Heart right ventricle (tissue), 16 donors: ENCODE measurements at regions not wholly inside any gene's neighbourhood (a gene's known extent, or its start where the extent isn't known, plus 50 kb on each side); places are given as distances from the start of the nearest gene placed in this dataset.

Experiments
- ATAC-seq, 8 donors: fragments of 200-7000 bp; cut with Tn5 transposase; one replicate each; pipeline ENCODE4 v1.9.1; 2020; ENCODE audit warnings: mild to moderate bottlenecking in 8 of 8, moderate library complexity in 8 of 8, moderate number of reproducible peaks in 1 of 8
- DNase-seq, 2 donors: peaks; one replicate each; pipeline ENCODE4 v3.0.0-alpha.2; 2020
- H3K27ac ChIP-seq, 10 donors: fragments of 200-600 bp; sonication (generic) in 2 of 10; one replicate each; pipeline versions ENCODE4 v1.5.0 to v1.8.0; 2020 to 2022; ENCODE audit warnings: mild to moderate bottlenecking in 3 of 10
- H3K27me3 ChIP-seq, 7 donors: fragments of 200-600 bp; one replicate each; pipeline ENCODE4 v1.8.0; 2021 to 2022; ENCODE audit warnings: mild to moderate bottlenecking in 2 of 7
- H3K36me3 ChIP-seq, 9 donors: fragments of 200-600 bp; sonication (generic) in 1 of 9; one replicate each; pipeline versions ENCODE4 v1.5.0 to v1.8.0; 2020 to 2022; ENCODE audit warnings: mild to moderate bottlenecking in 2 of 9
- H3K4me1 ChIP-seq, 9 donors: fragments of 200-600 bp; sonication (generic) in 1 of 9; one replicate each; pipeline versions ENCODE4 v1.5.0 to v1.8.0; 2020 to 2022; ENCODE audit warnings: mild to moderate bottlenecking in 4 of 9
- H3K4me3 ChIP-seq, 10 donors: fragments of 200-600 bp; sonication (generic) in 2 of 10; one replicate each; pipeline versions ENCODE4 v1.5.0 to v1.8.0; 2020 to 2022; ENCODE audit warnings: mild to moderate bottlenecking in 7 of 10, moderate library complexity in 2 of 10
- H3K9me3 ChIP-seq, 11 donors: fragments of 200-600 bp in 10 of 11; sonication (generic) in 2 of 11; one replicate each; pipeline versions ENCODE4 v1.5.0 to v1.8.0; 2013 to 2022; ENCODE audit warnings: mild to moderate bottlenecking in 2 of 11, control low read depth in 1 of 11, moderate library complexity in 1 of 11
- CTCF ChIP-seq, 9 donors: fragments of 200-600 bp; sonication (generic) in 2 of 9; IDR thresholded peaks; one replicate each; pipeline versions ENCODE4 v1.5.0 to v1.8.0; 2021 to 2022; ENCODE audit warnings: antibody characterized with exemption in 9 of 9, mild to moderate bottlenecking in 5 of 9, moderate library complexity in 1 of 9
- WGBS, 2 donors: extraction: QIAGEN DNeasy Blood & Tissue Kit; methylation state at CpG; one replicate each; pipeline ENCODE4 v1.1.7; 2013; ENCODE audit warnings: inconsistent platforms in 1 of 2; 5-methylcytosine and 5-hydroxymethylcytosine counted together
- intact Hi-C, 10 donors: fragments of 100-400 bp; cut with DNase I; formaldehyde crosslinking; loops; one replicate each; pipeline versions ENCODE4 v1.11.1 to v1.14.2; 2022
- donor health status: Arrhythmogenic right ventricular cardiomyopathy.
- donor health status: ischemic (EF 13 %, LVEDD 7.1; RV severe dilation, severe dysfunction).
- donor health status: healthy with polysubstance abuse.
- donor health status: DM: no; HTN: yes; CAD: no.
- donor health status: DM: no; HTN: no; CAD: no.
- donor health status: ischemic (EF 25% LVEDD 6.9; RV normal size, moderate dysfunction).
- donor health status: ischemic (EF 25% LVEDD 5.7; RV mildly dilated, moderate dysfunction).
- donor health status: healthy.
- donor health status: DM: yes; HTN: yes; CAD: no.
- donor health status: Ischemic cardiomyopathy.
- donor health status: ischemic (EF 35%, LVEDD 5.7; RV mildly dilated, moderate dysfunction).
- donor health status: nonischemic (EF 11% LVEDD 7.7; RV severe dilation, severe dysfunction).
- donor health status: DM: yes; HTN: yes; CAD: no.
- donor health status: PGD.
- donor health status: ischemic (EF 29% LVEDD 5.4; RV normal size, mild dysfunction).
- donor health status: nonischemic (EF 23%, LVEDD 6.1; RV moderate dilation, normal function).

- H3K4me1 ChIP-seq = no peaks in the 10 kb centered on the region
- H3K27ac ChIP-seq = no peak overlapping the region
- intact Hi-C loops = no loop called here
- no peaks in the 10 kb centered on the region for H3K36me3 ChIP-seq
- H3K27me3 ChIP-seq = peaks cover 0 to 4% (median 0%) of the 10 kb centered on the region in 7 donors
- WGBS, 2 donors = 90 to 91% methylated on average over 9 of the region's 9 CpGs
- ATAC-seq (no peak), DNase-seq (no peak)
- H3K9me3 ChIP-seq = peaks cover 0 to 18% (median 0%) of the 10 kb centered on the region in 11 donors
- no peak overlapping the region for H3K4me3 ChIP-seq
- TF ChIP-seq CTCF (IDR thresholded peaks at IDR 0.05) = no peak
Measured at GRCh38 chr18:76080430-76080829, 414.6 kb downstream of the ZNF516 start.

- no peak for TF ChIP-seq CTCF (IDR thresholded peaks at IDR 0.05)
- no peaks in the 10 kb centered on the region for H3K36me3 ChIP-seq
- H3K27ac ChIP-seq = no peak overlapping the region
- peaks cover 0 to 4% (median 0%) of the 10 kb centered on the region in 7 donors for H3K27me3 ChIP-seq
- DNase-seq = no peak
- H3K9me3 ChIP-seq = peaks cover 0 to 4% (median 0%) of the 10 kb centered on the region in 11 donors
- intact Hi-C loops = loop anchor here in 1 of 10 donors (10.0 kb wide), 1 partner anchor 59 kb away; no protein-coding TSS in a partner anchor
- H3K4me1 ChIP-seq = no peaks in the 10 kb centered on the region
- no peak overlapping the region for H3K4me3 ChIP-seq
- no peak for ATAC-seq
- 80 to 83% methylated on average over 4 of the region's 4 CpGs for WGBS, 2 donors
Measured at GRCh38 chr18:76075777-76076176, 419.3 kb downstream of the ZNF516 start.

- no peak for TF ChIP-seq CTCF (IDR thresholded peaks at IDR 0.05)
- peaks cover 0 to 12% (median 0%) of the 10 kb centered on the region in 11 donors for H3K9me3 ChIP-seq
- H3K27me3 ChIP-seq = no peaks in the 10 kb centered on the region
- ATAC-seq = no peak
- DNase-seq = no peak
- WGBS, 2 donors = 15 to 22% methylated on average over 6 of the region's 6 CpGs
- H3K4me3 ChIP-seq = no peak overlapping the region
- intact Hi-C loops = no loop called here
- H3K27ac ChIP-seq = no peak overlapping the region
- no peaks in the 10 kb centered on the region for H3K36me3 ChIP-seq
- no peaks in the 10 kb centered on the region for H3K4me1 ChIP-seq
Measured at GRCh38 chr18:76064998-76065397, 430.0 kb downstream of the ZNF516 start.

GRCh38 chr18:76058146-76058545, 436.9 kb downstream of the ZNF516 start:
- peaks cover 0 to 12% (median 0%) of the 10 kb centered on the region in 11 donors for H3K9me3 ChIP-seq
- no peak for DNase-seq
- H3K27ac ChIP-seq = no peak overlapping the region
- intact Hi-C loops = no loop called here
- no peaks in the 10 kb centered on the region for H3K4me1 ChIP-seq
- no peaks in the 10 kb centered on the region for H3K36me3 ChIP-seq
- no peak for TF ChIP-seq CTCF (IDR thresholded peaks at IDR 0.05)
- 70 to 75% methylated on average over 10 of the region's 10 CpGs for WGBS, 2 donors
- no peak for ATAC-seq
- no peak overlapping the region for H3K4me3 ChIP-seq
- no peaks in the 10 kb centered on the region for H3K27me3 ChIP-seq
